NCI-H69 (cell line): ENCODE measurements at regions not wholly inside any gene's neighbourhood (a gene's known extent, or its start where the extent isn't known, plus 50 kb on each side); places are given as distances from the start of the nearest gene placed in this dataset.
A peak's percentile ranks its signal among the peaks of the same experiment; 100 is the strongest.

Source experiments
- DNase-seq: peaks from one replicate; lab custom pipeline; 2025; lab: John Stamatoyannopoulos, UW

- DNase-seq = peak; percentile 99
These were observed 60.3 kb downstream of the DACT1 start for GRCh38 chr14:58697930-58698642.

GRCh38 chr14:58699681-58700205 lies 62.0 kb downstream of the DACT1 start:
- peak; percentile 56 for DNase-seq

- no peak for DNase-seq
These were observed 63.4 kb downstream of the DACT1 start for GRCh38 chr14:58701156-58701555.

- DNase-seq = peak; percentile 46
These were observed 63.8 kb downstream of the DACT1 start for GRCh38 chr14:58701604-58702003.

- DNase-seq = no peak
These were observed 64.8 kb downstream of the DACT1 start for GRCh38 chr14:58702441-58703160.

- peak; percentile 98 for DNase-seq
These were observed 65.4 kb downstream of the DACT1 start for GRCh38 chr14:58703161-58703506.

- peak; percentile 87 for DNase-seq
These were observed 67.3 kb downstream of the DACT1 start for GRCh38 chr14:58705066-58705465.

GRCh38 chr14:58707949-58708348 lies 70.2 kb downstream of the DACT1 start:
- DNase-seq = no peak

GRCh38 chr14:58709949-58710348 lies 72.2 kb downstream of the DACT1 start:
- DNase-seq = no peak

- no peak for DNase-seq
These were observed 73.6 kb downstream of the DACT1 start for GRCh38 chr14:58711382-58711781.

GRCh38 chr14:58712357-58712756 lies 74.6 kb downstream of the DACT1 start:
- peak; percentile 41 for DNase-seq

GRCh38 chr14:58713677-58714076 lies 75.9 kb downstream of the DACT1 start:
- DNase-seq = no peak

GRCh38 chr14:58716706-58717105 lies 78.9 kb downstream of the DACT1 start:
- peak; percentile 40 for DNase-seq

- DNase-seq = no peak
These were observed 79.4 kb downstream of the DACT1 start for GRCh38 chr14:58717211-58717610.

- peak; percentile 64 for DNase-seq
These were observed 80.1 kb downstream of the DACT1 start for GRCh38 chr14:58717813-58718212.

- no peak for DNase-seq
These were observed 80.8 kb downstream of the DACT1 start for GRCh38 chr14:58718226-58719205.

- DNase-seq = no peak
These were observed 84.0 kb downstream of the DACT1 start for GRCh38 chr14:58721723-58722122.

- DNase-seq = no peak
These were observed 84.7 kb downstream of the DACT1 start for GRCh38 chr14:58722441-58722840.

GRCh38 chr14:58724206-58724605 lies 86.4 kb downstream of the DACT1 start:
- DNase-seq = no peak

GRCh38 chr14:58724702-58725101 lies 86.9 kb downstream of the DACT1 start:
- no peak for DNase-seq

GRCh38 chr14:58725226-58725625 lies 87.5 kb downstream of the DACT1 start:
- DNase-seq = no peak

- DNase-seq = no peak
These were observed 88.1 kb downstream of the DACT1 start for GRCh38 chr14:58725871-58726270.
